ENCODE measurements at regions not wholly inside any gene's neighbourhood (a gene's known extent, or its start where the extent isn't known, plus 50 kb on each side); places are given as distances from the start of the nearest gene placed in this dataset.

GRCh38 chr6:27575594-27576361 is 102.9 kb upstream of the ZNF184 start:
- Histone ChIP-seq H3K9me3 (peaks cover 0 to 4% (median 0%) of the 10 kb centered on the region in 11 donors), H3K4me1 (no peaks in the 10 kb centered on the region), H3K4me3 (no peak overlapping the region), H3K27me3 (peaks cover 0 to 54% (median 31%) of the 10 kb centered on the region in 7 donors), H3K36me3 (no peaks in the 10 kb centered on the region), H3K27ac (no peak overlapping the region)
- intact Hi-C loops (cut with DNase I) = no loop called here
- ATAC-seq (no peak), DNase-seq (no peak)
- WGBS, 2 donors = 66 to 68% methylated on average over 10 of the region's 10 CpGs
- TF ChIP-seq CTCF (IDR thresholded peaks at IDR 0.05) = no peak

- 44 to 47% methylated on average over 13 of the region's 13 CpGs for WGBS, 2 donors
- Histone ChIP-seq H3K36me3 (no peaks in the 10 kb centered on the region), H3K27ac (no peak overlapping the region), H3K4me1 (no peaks in the 10 kb centered on the region), H3K4me3 (no peak overlapping the region), H3K9me3 (no peaks in the 10 kb centered on the region), H3K27me3 (peaks cover 10 to 74% (median 60%) of the 10 kb centered on the region in 7 donors)
- intact Hi-C loops (cut with DNase I) = no loop called here
- ATAC-seq (no peak), DNase-seq (no peak)
- no peak for TF ChIP-seq CTCF (IDR thresholded peaks at IDR 0.05)
Observed at GRCh38 chr6:27568226-27568897, 95.5 kb upstream of the ZNF184 start.

- Histone ChIP-seq H3K9me3 (no peaks in the 10 kb centered on the region), H3K4me1 (no peaks in the 10 kb centered on the region), H3K36me3 (no peaks in the 10 kb centered on the region), H3K27me3 (peaks cover 10 to 86% (median 82%) of the 10 kb centered on the region in 7 donors), H3K27ac (no peak overlapping the region), H3K4me3 (no peak overlapping the region)
- WGBS, 2 donors = 4 to 5% methylated on average over 41 of the region's 41 CpGs
- DNase-seq = no peak
- intact Hi-C loops (cut with DNase I) = no loop called here
- no peak for TF ChIP-seq CTCF (IDR thresholded peaks at IDR 0.05)
- ATAC-seq = no peak
Observed at GRCh38 chr6:27565839-27566779, 93.2 kb upstream of the ZNF184 start.

GRCh38 chr6:27562027-27562410 is 89.1 kb upstream of the ZNF184 start:
- intact Hi-C loops (cut with DNase I) = no loop called here
- DNase-seq = no peak
- Histone ChIP-seq H3K4me3 (no peak overlapping the region), H3K9me3 (no peaks in the 10 kb centered on the region), H3K27ac (no peak overlapping the region), H3K4me1 (peaks cover 0 to 7% (median 0%) of the 10 kb centered on the region in 9 donors), H3K36me3 (no peaks in the 10 kb centered on the region), H3K27me3 (peaks cover 6 to 100% (median 100%) of the 10 kb centered on the region in 7 donors)
- ATAC-seq = no peak
- 21 to 29% methylated on average over 11 of the region's 11 CpGs for WGBS, 2 donors
- no peak for TF ChIP-seq CTCF (IDR thresholded peaks at IDR 0.05)

All from heart right ventricle (tissue), 16 donors.